Fibroblast of skin of left biceps (primary cell): ENCODE measurements at regions not wholly inside any gene's neighbourhood (a gene's known extent, or its start where the extent isn't known, plus 50 kb on each side); places are given as distances from the start of the nearest gene placed in this dataset.
"Not testable (repeated sequence)": the region's sequence is repeated elsewhere in the genome, so short reads cannot be mapped to it uniquely, and the experiment has no call there.

Experiments used
- DNase-seq, 2 experiments: peaks; one replicate each; pipeline ENCODE4 v3.0.0-alpha.2; 2013; ENCODE audit warnings: low read depth in 2 of 2

GRCh38 chr7:145104400-145104799 lies 268.5 kb upstream of the TPK1 start:
- no peak for DNase-seq

DNA sequence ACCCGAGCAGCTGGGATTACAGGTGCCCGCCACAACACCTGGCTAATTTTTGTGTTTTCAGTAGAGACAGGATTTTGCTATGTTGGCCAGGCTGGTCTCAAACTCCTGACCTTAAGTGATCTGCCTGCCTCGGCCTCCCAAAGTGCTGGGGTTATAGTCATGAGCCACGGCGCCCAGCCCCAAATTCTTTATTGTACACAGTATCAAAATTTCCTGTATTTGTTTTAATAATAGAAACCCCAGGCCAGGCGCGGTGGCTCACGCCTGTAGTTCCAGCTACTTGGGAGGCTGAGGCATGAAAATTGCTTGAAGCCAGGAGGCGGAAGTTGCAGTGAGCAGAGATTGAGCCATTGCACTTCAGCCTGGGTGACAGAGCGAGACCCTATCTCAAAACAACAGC lies 266.3 kb upstream of the TPK1 start:
- DNase-seq = not testable (repeated sequence)

- DNase-seq = no peak
Measured at GRCh38 chr7:145092766-145093165, 256.9 kb upstream of the TPK1 start.

GRCh38 chr7:145088111-145088745 lies 252.4 kb upstream of the TPK1 start:
- no peak for DNase-seq

DNA sequence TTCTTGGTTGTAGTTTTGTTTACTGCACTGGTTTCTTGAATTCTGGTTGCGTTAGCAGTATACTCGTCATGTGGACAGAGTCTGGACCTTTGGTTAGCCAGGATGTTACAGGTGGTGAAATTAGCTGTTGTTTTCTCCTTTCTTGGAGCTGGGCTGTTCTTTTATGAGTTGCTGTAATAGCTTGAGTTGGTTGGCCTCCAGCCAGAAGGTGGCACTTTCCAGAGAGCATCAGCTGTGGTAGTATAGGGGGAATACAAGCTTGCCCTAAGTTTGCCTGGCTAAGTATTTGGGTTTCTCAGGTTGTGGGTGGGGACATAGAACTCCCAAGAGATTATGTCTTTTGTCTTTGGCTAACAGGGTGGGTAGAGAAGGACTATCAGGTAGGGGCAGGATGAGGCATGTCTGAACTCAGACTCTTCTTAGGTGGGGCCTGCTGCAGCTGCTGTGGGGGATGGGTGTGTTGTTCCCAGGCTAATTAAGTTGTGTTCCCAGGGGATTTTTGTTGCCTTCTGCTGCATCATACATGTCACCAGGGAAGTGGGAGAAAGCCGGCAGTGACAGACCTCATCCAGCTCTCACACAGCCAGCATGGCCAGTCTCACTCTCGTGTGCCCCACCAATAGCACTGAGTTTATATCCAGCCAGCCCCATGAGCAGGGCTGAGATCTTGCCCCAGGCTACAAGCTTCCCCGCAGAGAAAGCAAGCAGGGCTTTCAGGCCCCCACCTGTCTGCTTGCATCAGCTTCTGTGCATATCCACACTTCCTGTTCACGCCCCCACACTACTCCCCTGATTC lies 246.7 kb upstream of the TPK1 start:
- DNase-seq = no peak

DNA sequence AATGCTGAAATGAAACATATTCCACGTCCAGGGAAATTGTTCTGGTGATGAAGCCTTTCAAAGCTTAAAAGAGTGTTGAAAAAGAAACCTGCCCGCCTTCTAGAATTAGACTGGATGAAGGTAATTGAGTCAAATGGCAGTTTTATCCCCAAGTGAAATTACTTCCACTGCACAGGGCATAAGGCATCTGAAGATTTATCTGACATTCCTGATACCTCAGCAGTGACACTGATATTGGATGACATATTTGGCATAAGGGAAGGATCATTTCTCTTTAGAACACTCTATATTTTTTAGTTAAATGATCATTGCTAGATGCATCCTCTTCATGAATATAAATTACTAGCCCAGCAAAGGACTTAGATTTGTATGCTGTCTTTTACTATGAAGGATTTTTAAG lies 229.6 kb upstream of the TPK1 start:
- no peak for DNase-seq

- no peak for DNase-seq
Measured at GRCh38 chr7:145064114-145064513, 228.3 kb upstream of the TPK1 start.

GRCh38 chr7:145053781-145054180 lies 217.9 kb upstream of the TPK1 start:
- DNase-seq = no peak

DNA sequence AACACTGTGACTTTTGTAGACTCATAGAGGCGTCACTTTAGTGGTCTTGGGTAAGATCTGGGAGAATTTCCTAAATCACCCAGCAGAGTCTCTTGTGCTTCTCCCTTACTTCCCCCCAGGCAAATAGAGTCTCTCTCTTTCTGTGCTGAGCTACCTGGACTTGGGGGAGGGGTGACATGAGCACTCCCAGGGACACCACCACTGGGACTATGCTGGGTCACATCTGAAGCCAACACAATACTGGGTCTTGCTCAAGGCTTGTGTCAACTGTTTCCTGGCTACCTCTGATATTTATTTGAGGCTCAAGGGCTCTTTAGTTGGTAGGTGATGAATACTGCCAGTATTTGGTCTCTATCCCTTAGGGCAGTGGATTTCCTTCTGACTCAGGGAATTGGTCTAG lies 214.6 kb upstream of the TPK1 start:
- DNase-seq = no peak

DNA sequence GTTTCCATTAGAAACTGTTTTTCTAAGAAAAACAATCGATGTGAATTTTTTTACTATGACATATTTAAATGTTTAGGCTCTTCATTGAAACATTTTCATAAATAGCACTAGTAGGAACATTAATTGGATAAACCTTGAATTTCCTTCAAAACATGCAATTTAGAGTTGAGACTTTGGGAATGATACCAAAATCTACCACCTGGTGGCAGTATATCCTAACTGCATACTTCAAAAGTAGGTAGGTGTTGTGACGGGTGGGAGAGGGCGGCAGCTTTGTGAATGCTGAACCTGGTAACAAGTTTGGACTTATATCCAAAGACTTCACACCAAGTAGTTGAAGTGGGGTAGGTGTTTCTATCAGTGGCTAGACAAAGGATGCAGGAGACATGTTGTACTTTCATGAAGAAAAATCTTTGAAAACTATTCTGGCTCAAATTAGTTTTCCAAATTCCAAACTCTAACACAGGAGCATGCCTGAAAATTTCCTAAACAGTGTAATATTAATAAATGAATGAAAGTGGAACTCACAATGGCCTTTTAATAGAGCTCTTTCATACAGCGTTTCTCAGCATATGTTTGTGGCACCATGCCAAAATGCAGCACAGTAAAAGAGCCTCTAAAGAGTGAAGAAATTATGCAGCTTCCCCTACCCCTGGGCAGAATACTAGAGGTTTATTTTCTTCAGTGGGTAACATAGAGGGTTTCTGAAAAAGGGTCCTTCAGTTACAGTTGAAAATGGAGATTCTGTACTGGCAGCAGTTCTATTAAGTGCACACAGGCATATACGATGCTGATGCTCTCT lies 201.0 kb upstream of the TPK1 start:
- peak; percentile 8 to 10 for DNase-seq

- DNase-seq = no peak
Measured at GRCh38 chr7:145031162-145031561, 195.3 kb upstream of the TPK1 start.

GRCh38 chr7:145030754-145031153 lies 194.9 kb upstream of the TPK1 start:
- DNase-seq = no peak

GRCh38 chr7:145020454-145020853 lies 184.6 kb upstream of the TPK1 start:
- no peak for DNase-seq

GRCh38 chr7:145016068-145016467 lies 180.2 kb upstream of the TPK1 start:
- DNase-seq = no peak

GRCh38 chr7:145009876-145010275 lies 174.0 kb upstream of the TPK1 start:
- no peak for DNase-seq

DNA sequence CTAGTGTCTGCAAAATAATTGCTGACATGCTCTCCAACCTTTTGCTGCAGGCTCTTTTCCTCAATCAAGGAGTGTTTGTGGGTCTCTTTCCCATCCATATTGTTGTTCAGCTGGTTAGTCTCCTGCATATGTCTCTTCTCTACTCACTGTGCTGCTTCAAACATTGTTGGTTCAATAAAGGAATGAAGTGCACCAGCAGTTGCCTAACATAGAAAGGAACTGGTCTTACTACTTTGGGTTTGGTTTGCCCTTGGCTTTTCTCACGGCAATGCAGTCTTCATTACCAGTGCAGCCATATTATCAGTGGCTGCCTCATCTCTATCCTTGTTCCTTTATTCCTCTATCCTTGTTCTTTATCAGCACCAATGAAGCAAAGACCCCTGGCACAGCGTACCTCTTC lies 169.7 kb upstream of the TPK1 start:
- DNase-seq = no peak

GRCh38 chr7:144997512-144997911 lies 161.7 kb upstream of the TPK1 start:
- no peak for DNase-seq

- DNase-seq = no peak
Measured at GRCh38 chr7:144995495-144995894, 159.6 kb upstream of the TPK1 start.

DNA sequence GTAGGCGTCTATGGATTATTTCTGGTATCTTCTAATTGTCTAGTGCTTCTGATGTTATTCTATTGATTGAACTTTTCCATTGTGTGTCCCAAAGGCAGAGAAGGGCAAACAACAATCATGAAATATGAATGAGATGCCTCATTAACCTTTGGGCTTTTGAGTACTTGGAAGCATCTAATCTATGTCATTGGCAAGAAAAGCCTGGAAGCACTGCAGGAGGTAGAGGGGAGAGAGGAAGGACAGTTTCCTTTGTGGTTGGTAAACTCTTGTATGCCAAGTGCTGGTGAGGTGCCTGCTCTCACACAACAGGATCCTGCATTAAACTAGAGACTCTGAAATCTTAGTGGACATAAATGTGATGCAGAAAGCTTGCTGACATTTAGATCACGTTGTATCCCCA lies 155.2 kb upstream of the TPK1 start:
- no peak for DNase-seq

DNA sequence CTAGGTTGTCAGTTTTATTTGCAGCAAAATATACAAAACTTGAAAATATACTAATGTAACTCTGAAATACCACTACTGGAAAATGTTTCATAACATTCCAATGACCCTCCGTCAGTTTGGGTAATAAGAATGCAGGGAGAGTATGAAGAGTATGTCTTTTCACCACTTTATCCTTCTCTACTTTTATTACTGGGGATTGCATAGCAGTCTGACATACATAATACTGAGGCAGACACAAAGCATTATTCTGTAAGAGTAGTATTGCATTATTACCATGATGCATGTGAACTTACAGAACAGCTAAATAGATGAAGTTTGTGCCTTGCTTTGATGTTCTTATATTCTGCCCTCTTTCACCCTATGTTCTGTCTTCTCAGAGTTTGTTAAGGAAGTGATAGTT lies 151.8 kb upstream of the TPK1 start:
- DNase-seq = no peak

DNA sequence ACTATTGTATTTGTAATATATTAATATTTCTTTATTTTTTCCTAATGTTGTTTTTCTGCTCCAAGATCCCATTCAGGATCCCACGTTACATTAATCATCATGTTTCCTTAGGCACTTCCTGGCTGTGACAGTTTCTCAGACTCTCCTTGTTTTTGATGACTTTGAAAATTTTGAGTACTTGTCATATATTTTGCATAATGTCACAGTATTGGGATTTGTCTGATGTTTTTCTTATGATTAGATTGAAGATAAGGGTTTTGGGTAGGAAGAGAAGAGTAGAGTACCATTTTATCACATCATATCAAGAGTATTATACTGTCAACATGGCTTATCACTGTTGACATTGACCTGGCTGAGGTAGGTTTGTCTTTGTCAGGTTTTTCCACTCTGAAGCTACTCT lies 146.3 kb upstream of the TPK1 start:
- DNase-seq = no peak

- no peak for DNase-seq
Measured at GRCh38 chr7:144975882-144976281, 140.0 kb upstream of the TPK1 start.

DNA sequence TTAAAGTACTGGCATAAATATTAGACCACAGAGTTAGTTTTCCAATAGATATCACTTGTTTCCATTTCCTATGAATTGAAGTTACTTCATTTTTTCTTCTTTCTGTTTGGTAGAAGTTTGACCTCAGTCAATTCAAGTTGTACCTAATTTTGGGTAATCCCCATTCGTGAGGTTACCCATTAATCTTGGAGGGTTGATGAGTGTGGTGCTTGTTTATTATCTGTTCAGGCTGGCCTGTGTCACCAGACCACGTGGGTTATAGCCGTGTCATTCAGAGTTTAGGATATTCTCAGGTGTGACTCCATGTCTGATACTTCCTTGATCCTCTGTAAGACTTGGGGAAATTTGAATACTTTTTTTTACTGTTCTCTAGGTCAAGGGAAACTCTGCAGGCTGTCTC lies 133.9 kb upstream of the TPK1 start:
- DNase-seq = no peak
